K562 (cell line): ENCODE measurements at regions not wholly inside any gene's neighbourhood (a gene's known extent, or its start where the extent isn't known, plus 50 kb on each side); places are given as distances from the start of the nearest gene placed in this dataset.

ENCODE experiments used
- ATAC-seq: fragments of 200-7000 bp; cut with Tn5 transposase; 3 replicates; pipeline ENCODE4 v1.9.1; 2020; ENCODE audit warnings: moderate library complexity
- BruUV-seq: library from RNA; stranded (reverse); fragments of 400-500 nt; replicated peaks from 2 replicates; lab custom pipeline; 2021; lab: Mats Ljungman, UMichigan
- CTCF ChIA-PET: fragments of 300-600 bp; formaldehyde crosslinking; extraction: SDS; loops from one replicate; lab custom pipeline; 2021; ENCODE audit warnings: low intra/inter-chr PET ratio; lab: Yijun Ruan, JAX
- POLR2A ChIA-PET: fragments of 300-600, 350-650 bp; sonication (Branson Sonifier 250); formaldehyde crosslinking; extraction: SDS; loops from one replicate; lab custom pipeline; 2021; ENCODE audit warnings: antibody characterized with exemption, inconsistent platforms; lab: Yijun Ruan, JAX
- DNase-seq, 4 experiments: peaks; one replicate each; pipeline versions ENCODE4 v3.0.0 to v3.0.0-alpha.2; 2011 to 2018; ENCODE audit warnings: low spot score in 3 of 4, mixed read lengths in 3 of 4; ENCODE audit errors: extremely low read depth in 1 of 4
- FAIRE-seq: peaks from 2 replicates; lab custom pipeline; 2011; peaks lifted over from hg19 to GRCh38; lab: Jason Lieb, UNC
- H2AFZ ChIP-seq: 2 replicates; pipeline ENCODE4 v1.6.0; 2011; ENCODE audit warnings: low read depth, low read length, control low read depth, inconsistent platforms
- H3K27ac ChIP-seq: fragments of 200-600 bp; 3 replicates; pipeline ENCODE4 v1.8.0; 2011; ENCODE audit warnings: low read depth, mild to moderate bottlenecking, control low read depth, inconsistent platforms, low read length, moderate library complexity, mixed read lengths; ENCODE audit errors: extremely low read depth
- H3K27me3 ChIP-seq, 2 experiments: fragments of 300-600 bp in 1 of 2; 2 replicates in 1 of 2; 3 replicates in 1 of 2; pipeline versions ENCODE4 v1.6.0 to v1.8.0; 2011; ENCODE audit warnings: inconsistent platforms in 2 of 2, low read length in 2 of 2, mild to moderate bottlenecking in 1 of 2, mixed read lengths in 1 of 2, moderate library complexity in 1 of 2; ENCODE audit not compliant: control insufficient read depth in 2 of 2, insufficient read depth in 2 of 2
- H3K36me3 ChIP-seq: fragments of 300-600 bp; 3 replicates; pipeline ENCODE4 v1.8.0; 2011; ENCODE audit warnings: mild to moderate bottlenecking, low read length, inconsistent platforms; ENCODE audit not compliant: control insufficient read depth, insufficient read depth
- H3K4me1 ChIP-seq, 2 experiments: fragments of 200-600 bp in 1 of 2; replicated peaks in 1 of 2; 2 replicates in 1 of 2; 3 replicates in 1 of 2; pipeline versions ENCODE4 v1.5.1 to v1.8.0; 2011; ENCODE audit warnings: inconsistent platforms in 2 of 2, low read length in 2 of 2, mild to moderate bottlenecking in 1 of 2, mixed read lengths in 1 of 2, moderate library complexity in 1 of 2; ENCODE audit not compliant: control insufficient read depth in 2 of 2, insufficient read depth in 2 of 2
- H3K4me2 ChIP-seq: 2 replicates; pipeline ENCODE4 v1.6.1; 2011; ENCODE audit warnings: low read length, control low read depth, inconsistent platforms, mixed read lengths; ENCODE audit not compliant: insufficient read depth
- H3K4me3 ChIP-seq: fragments of 200-600 bp; sonication (generic), shearing (Covaris generic); 2 replicates; pipeline ENCODE4 v1.5.1; 2016; ENCODE audit warnings: control low read depth, inconsistent platforms
- H3K79me2 ChIP-seq: fragments of 200-600 bp; 3 replicates; pipeline ENCODE4 v1.8.0; 2011; ENCODE audit warnings: low read length, inconsistent platforms; ENCODE audit not compliant: control insufficient read depth, insufficient read depth
- H3K9ac ChIP-seq, 2 experiments: 2 replicates each; pipeline versions ENCODE4 v1.6.0 to v1.6.1; 2011; ENCODE audit warnings: low read depth in 2 of 2, low read length in 2 of 2, control low read depth in 1 of 2, inconsistent platforms in 1 of 2, mild to moderate bottlenecking in 1 of 2, mixed read lengths in 1 of 2; ENCODE audit not compliant: insufficient read depth in 1 of 2
- H3K9me1 ChIP-seq: one replicate; pipeline ENCODE4 v1.6.0; 2011; ENCODE audit warnings: inconsistent platforms, mild to moderate bottlenecking, low read length, moderate library complexity; ENCODE audit not compliant: control insufficient read depth, insufficient read depth
- H3K9me3 ChIP-seq: replicated peaks from 2 replicates; pipeline ENCODE4 v1.5.1; 2011; ENCODE audit warnings: low read depth, low read length, inconsistent platforms; ENCODE audit not compliant: control insufficient read depth, insufficient read depth
- H4K20me1 ChIP-seq: replicated peaks from 2 replicates; pipeline ENCODE4 v1.6.1; 2011; ENCODE audit warnings: low read length, inconsistent platforms, mixed read lengths; ENCODE audit not compliant: control insufficient read depth, insufficient read depth
- BRCA1 ChIP-seq, 2 experiments: fragments of 450-650 bp in 1 of 2; sonication (generic) in 1 of 2; formaldehyde crosslinking in 1 of 2; IDR thresholded peaks; 2 replicates each; pipeline versions ENCODE4 v1.5.0 to v1.6.1; 2017 to 2020; ENCODE audit warnings: mild to moderate bottlenecking in 1 of 2, missing genetic modification reagents in 1 of 2
- ETS1 ChIP-seq: conservative IDR thresholded peaks from 2 replicates; pipeline ENCODE4 v1.6.1; 2011; ENCODE audit warnings: low read depth, mild to moderate bottlenecking, low read length; ENCODE audit not compliant: control insufficient read depth
- ETV1 ChIP-seq: fragments of 450-650 bp; conservative IDR thresholded peaks from 2 replicates; pipeline ENCODE4 v1.6.1; 2016; ENCODE audit warnings: missing genetic modification characterization, control low read depth, low read depth, missing compliant biosample characterization
- FOXA1 ChIP-seq: fragments of 450-650 bp; IDR thresholded peaks from 2 replicates; pipeline ENCODE4 v1.6.1; 2016; ENCODE audit warnings: mild to moderate bottlenecking, borderline replicate concordance
- GABPB1 ChIP-seq: sonication (generic); formaldehyde crosslinking; IDR thresholded peaks from 2 replicates; pipeline ENCODE4 v1.8.0; 2022; ENCODE audit warnings: mild to moderate bottlenecking, missing genetic modification reagents
- KDM2B ChIP-seq: fragments of 250-450 bp; sonication (Bioruptor Pico); IDR thresholded peaks from 2 replicates; pipeline ENCODE4 v1.8.0; 2021; ENCODE audit warnings: mild to moderate bottlenecking, moderate library complexity
- PCBP2 ChIP-seq: fragments of 200-400 bp; formaldehyde crosslinking; IDR thresholded peaks from 2 replicates; pipeline ENCODE4 v1.6.1; 2018; ENCODE audit warnings: low read length, low read depth, mild to moderate bottlenecking, moderate library complexity; ENCODE audit not compliant: poor library complexity, severe bottlenecking
- SAP30 ChIP-seq: fragments of 200-600 bp; sonication (generic); IDR thresholded peaks from 2 replicates; pipeline ENCODE4 v1.6.1; 2012; ENCODE audit warnings: borderline replicate concordance, low read depth, mild to moderate bottlenecking, moderate library complexity, low read length, control low read depth, inconsistent platforms; ENCODE audit not compliant: insufficient read depth, poor library complexity, severe bottlenecking
- SMAD4 ChIP-seq: fragments of 250-450 bp; sonication (Bioruptor Pico); conservative IDR thresholded peaks from 2 replicates; pipeline ENCODE4 v1.8.0; 2021; ENCODE audit warnings: inconsistent platforms, mild to moderate bottlenecking, moderate library complexity
- TOE1 ChIP-seq, 2 experiments: fragments of 450-650 bp in 1 of 2; sonication (generic) in 1 of 2; formaldehyde crosslinking in 1 of 2; IDR thresholded peaks; 2 replicates each; pipeline versions ENCODE4 v1.7.1 to v1.8.0; 2016 to 2022; ENCODE audit warnings: borderline replicate concordance in 2 of 2, mild to moderate bottlenecking in 2 of 2, antibody characterized with exemption in 1 of 2, inconsistent platforms in 1 of 2, low read depth in 1 of 2, missing genetic modification reagents in 1 of 2, moderate library complexity in 1 of 2
- ZNF696 ChIP-seq: fragments of 250-450 bp; sonication (Bioruptor Pico); conservative IDR thresholded peaks from 2 replicates; pipeline ENCODE4 v1.4.0; 2020; ENCODE audit warnings: mild to moderate bottlenecking, moderate library complexity
- ZNF699 ChIP-seq: fragments of 250-450 bp; sonication (Bioruptor Pico); IDR thresholded peaks from 2 replicates; pipeline ENCODE4 v1.8.0; 2021; ENCODE audit warnings: mild to moderate bottlenecking, moderate library complexity; ENCODE audit not compliant: insufficient replicate concordance
- ZNF785 ChIP-seq: fragments of 250-450 bp; sonication (Bioruptor Pico); IDR thresholded peaks from 2 replicates; pipeline ENCODE4 v1.4.0; 2020; ENCODE audit warnings: mild to moderate bottlenecking
- WGBS: fragments of 100-300 bp; shearing (Covaris generic); methylation state at CpG from one replicate; pipeline ENCODE4 v1.1.6; 2016; ENCODE audit warnings: low coverage, mixed read lengths; ENCODE audit not compliant: insufficient coverage; ENCODE audit errors: missing lambda C conversion rate; 5-methylcytosine and 5-hydroxymethylcytosine counted together
- in situ Hi-C: fragments of 300-500 bp; cut with MboI; formaldehyde crosslinking; loops from 4 replicates; pipeline ENCODE4 v1.15.0; 2018; ENCODE audit warnings: inconsistent platforms, mixed read lengths
- intact Hi-C: fragments of 100-400 bp; cut with micrococcal nuclease; formaldehyde crosslinking; loops from 2 replicates; pipeline ENCODE4 v1.14.2; 2022
- TF ChIP-seq, protein P1 (sequence below), 3 experiments: IDR thresholded peaks in 2 of 3; conservative IDR thresholded peaks in 1 of 3; 2 replicates each; pipeline ENCODE4 v1.5.1; 2011 to 2012; ENCODE audit warnings: low read length in 3 of 3, mild to moderate bottlenecking in 3 of 3, control low read depth in 2 of 3, improper control_type of control experiment in 1 of 3, inconsistent platforms in 1 of 3, low read depth in 1 of 3, mixed read lengths in 1 of 3, moderate library complexity in 1 of 3; ENCODE audit not compliant: insufficient read depth in 2 of 3

GRCh38 chr13:54934121-54934520, 1905.5 kb downstream of the OLFM4 start:
- no TSS peak for BruUV-seq
- no peak overlapping the region for H3K9ac ChIP-seq
- FAIRE-seq = no peak
- TF ChIP-seq FOXA1 (no peak), ETV1 (tag) (no peak), SMAD4 (CRISPR knock-in tag) (no peak), ETS1 (no peak), ZNF785 (CRISPR knock-in tag) (no peak), GABPB1 (CRISPR knock-in tag) (no peak), PCBP2 (no peak), KDM2B (CRISPR knock-in tag) (no peak), ZNF699 (CRISPR knock-in tag) (no peak), TOE1 (IDR thresholded peaks at IDR 0.05; ENCODE audit: borderline replicate concordance) (no peak), TOE1 (CRISPR knock-in tag; IDR thresholded peaks at IDR 0.05; ENCODE audit: borderline replicate concordance, low read depth) (no peak), BRCA1 (IDR thresholded peaks at IDR 0.05) (no peak), BRCA1 (CRISPR knock-in tag; IDR thresholded peaks at IDR 0.05) (no peak), ZNF696 (no peak), SAP30 (no peak)
- TF ChIP-seq, protein P1, sequence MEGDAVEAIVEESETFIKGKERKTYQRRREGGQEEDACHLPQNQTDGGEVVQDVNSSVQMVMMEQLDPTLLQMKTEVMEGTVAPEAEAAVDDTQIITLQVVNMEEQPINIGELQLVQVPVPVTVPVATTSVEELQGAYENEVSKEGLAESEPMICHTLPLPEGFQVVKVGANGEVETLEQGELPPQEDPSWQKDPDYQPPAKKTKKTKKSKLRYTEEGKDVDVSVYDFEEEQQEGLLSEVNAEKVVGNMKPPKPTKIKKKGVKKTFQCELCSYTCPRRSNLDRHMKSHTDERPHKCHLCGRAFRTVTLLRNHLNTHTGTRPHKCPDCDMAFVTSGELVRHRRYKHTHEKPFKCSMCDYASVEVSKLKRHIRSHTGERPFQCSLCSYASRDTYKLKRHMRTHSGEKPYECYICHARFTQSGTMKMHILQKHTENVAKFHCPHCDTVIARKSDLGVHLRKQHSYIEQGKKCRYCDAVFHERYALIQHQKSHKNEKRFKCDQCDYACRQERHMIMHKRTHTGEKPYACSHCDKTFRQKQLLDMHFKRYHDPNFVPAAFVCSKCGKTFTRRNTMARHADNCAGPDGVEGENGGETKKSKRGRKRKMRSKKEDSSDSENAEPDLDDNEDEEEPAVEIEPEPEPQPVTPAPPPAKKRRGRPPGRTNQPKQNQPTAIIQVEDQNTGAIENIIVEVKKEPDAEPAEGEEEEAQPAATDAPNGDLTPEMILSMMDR (IDR thresholded peaks at IDR 0.05 in 2 of 3, conservative IDR thresholded peaks at IDR 0.05 in 1 of 3; ENCODE audit: insufficient read depth in 2 of 3, low read depth in 1 of 3, low read length in 3 of 3) = no peak
- TF ChIP-seq, all 486 proteins: peak for 0
- no peaks in the 10 kb centered on the region for H3K9me1 ChIP-seq
- WGBS = 0% methylated on average over 3 of the region's 3 CpGs
- H3K36me3 ChIP-seq = no peaks in the 10 kb centered on the region
- no peak for ATAC-seq
- no peaks in the 10 kb centered on the region for H3K27me3 ChIP-seq
- no peak for DNase-seq
- H3K9me3 ChIP-seq = no peaks in the 10 kb centered on the region
- intact Hi-C loops (no loop called here), in situ Hi-C loops (no loop called here)
- no peak overlapping the region for H3K4me3 ChIP-seq
- H2AFZ ChIP-seq = no peak overlapping the region
- no peaks in the 10 kb centered on the region for H3K4me1 ChIP-seq
- no peaks in the 10 kb centered on the region for H3K79me2 ChIP-seq
- no peaks in the 10 kb centered on the region for H4K20me1 ChIP-seq
- no peak overlapping the region for H3K4me2 ChIP-seq
- CTCF ChIA-PET = no interaction called here
- POLR2A ChIA-PET = no interaction called here
- no peak overlapping the region for H3K27ac ChIP-seq
